GM23338 (cell line): ENCODE measurements at regions not wholly inside any gene's neighbourhood (a gene's known extent, or its start where the extent isn't known, plus 50 kb on each side); places are given as distances from the start of the nearest gene placed in this dataset.

Experiments used
- ATAC-seq: fragments of 200-7000 bp; cut with Tn5 transposase; 3 replicates; pipeline ENCODE4 v1.9.1; 2020
- DNase-seq: peaks from one replicate; pipeline ENCODE4 v3.0.0-alpha.2; 2015; ENCODE audit warnings: low spot score
- H2AFZ ChIP-seq: fragments of 200-600 bp; sonication (generic); 2 replicates; pipeline ENCODE4 v1.8.0; 2016; ENCODE audit warnings: antibody characterized with exemption, mild to moderate bottlenecking, moderate library complexity
- H3F3A ChIP-seq: fragments of 200-600 bp; sonication (generic); replicated peaks from 2 replicates; pipeline ENCODE4 v1.8.0; 2017; ENCODE audit warnings: antibody characterized with exemption, mixed run types, low read depth
- H3K27ac ChIP-seq: fragments of 200-600 bp; sonication (generic); 2 replicates; pipeline ENCODE4 v1.6.1; 2016; ENCODE audit warnings: low read depth
- H3K27me3 ChIP-seq: fragments of 200-600 bp; sonication (generic); 2 replicates; pipeline ENCODE4 v1.8.0; 2016; ENCODE audit warnings: mild to moderate bottlenecking, mixed run types, moderate library complexity; ENCODE audit not compliant: insufficient read depth
- H3K36me3 ChIP-seq: fragments of 200-600 bp; sonication (generic); 2 replicates; pipeline ENCODE4 v1.8.0; 2016; ENCODE audit warnings: mild to moderate bottlenecking; ENCODE audit not compliant: insufficient read depth
- H3K4me1 ChIP-seq: fragments of 200-600 bp; sonication (generic); 2 replicates; pipeline ENCODE4 v1.8.0; 2016; ENCODE audit warnings: mild to moderate bottlenecking, moderate library complexity; ENCODE audit not compliant: insufficient read depth
- H3K4me2 ChIP-seq: fragments of 200-600 bp; sonication (generic); 2 replicates; pipeline ENCODE4 v1.7.1; 2017; ENCODE audit warnings: mixed run types
- H3K4me3 ChIP-seq: fragments of 200-600 bp; sonication (generic); 2 replicates; pipeline ENCODE4 v1.6.1; 2016; ENCODE audit warnings: mixed run types
- H3K79me2 ChIP-seq: fragments of 200-600 bp; sonication (generic); replicated peaks from 2 replicates; pipeline ENCODE4 v1.8.0; 2017; ENCODE audit warnings: mild to moderate bottlenecking; ENCODE audit not compliant: insufficient read depth
- H3K9me2 ChIP-seq: fragments of 200-600 bp; sonication (generic); 2 replicates; pipeline ENCODE4 v1.8.0; 2017; ENCODE audit not compliant: insufficient read depth
- H4K20me1 ChIP-seq: fragments of 200-600 bp; sonication (generic); replicated peaks from 2 replicates; pipeline ENCODE4 v1.8.0; 2017; ENCODE audit warnings: mild to moderate bottlenecking; ENCODE audit not compliant: insufficient read depth
- H3K27ac Mint-ChIP-seq: 2 replicates; pipeline ENCODE4 v1.8.0; 2020; ENCODE audit warnings: inconsistent platforms, mild to moderate bottlenecking, moderate library complexity, mixed read lengths
- H3K27me3 Mint-ChIP-seq: 3 replicates; pipeline ENCODE4 v1.8.0; 2022; ENCODE audit warnings: low read depth, mild to moderate bottlenecking, moderate library complexity, mixed read lengths, inconsistent platforms; ENCODE audit not compliant: insufficient read depth, poor library complexity
- H3K36me3 Mint-ChIP-seq: 3 replicates; pipeline ENCODE4 v1.8.0; 2021; ENCODE audit warnings: low read depth, mild to moderate bottlenecking, inconsistent platforms, moderate library complexity, mixed read lengths
- H3K4me1 Mint-ChIP-seq: 3 replicates; pipeline ENCODE4 v1.8.0; 2020; ENCODE audit warnings: mild to moderate bottlenecking, inconsistent platforms, mixed read lengths
- H3K4me3 Mint-ChIP-seq: 3 replicates; pipeline ENCODE4 v1.8.0; 2021; ENCODE audit warnings: moderate library complexity, mild to moderate bottlenecking, inconsistent platforms, mixed read lengths
- H3K9me3 Mint-ChIP-seq: 3 replicates; pipeline ENCODE4 v1.8.0; 2020; ENCODE audit warnings: moderate library complexity, mild to moderate bottlenecking, inconsistent platforms, mixed read lengths
- EZH2 ChIP-seq: fragments of 200-600 bp; sonication (generic); IDR thresholded peaks from one replicate; pipeline ENCODE4 v1.8.0; 2017; ENCODE audit warnings: antibody characterized with exemption, mild to moderate bottlenecking, low read depth; ENCODE audit not compliant: unreplicated experiment
- EZH2phosphoT487 ChIP-seq: fragments of 200-600 bp; sonication (generic); IDR thresholded peaks from one replicate; pipeline ENCODE4 v1.8.1; 2018; ENCODE audit warnings: antibody characterized with exemption; ENCODE audit not compliant: unreplicated experiment
- JUNB ChIP-seq: IDR thresholded peaks from one replicate; pipeline ENCODE4 v1.6.1; 2016; ENCODE audit warnings: antibody characterized with exemption; ENCODE audit not compliant: unreplicated experiment
- NANOG ChIP-seq: IDR thresholded peaks from 2 replicates; pipeline ENCODE4 v1.6.1; 2016; ENCODE audit warnings: antibody characterized with exemption, borderline replicate concordance
- STAT1 ChIP-seq: IDR thresholded peaks from one replicate; pipeline ENCODE4 v1.6.1; 2016; ENCODE audit warnings: antibody characterized with exemption; ENCODE audit not compliant: unreplicated experiment
- ZNF114 ChIP-seq: fragments of 250-450 bp; sonication (Bioruptor Pico); IDR thresholded peaks from 2 replicates; pipeline ENCODE4 v1.5.0; 2020; ENCODE audit warnings: mild to moderate bottlenecking, moderate library complexity
- TF ChIP-seq, protein P1 (sequence below): IDR thresholded peaks from 2 replicates; pipeline ENCODE4 v1.6.1; 2016; ENCODE audit warnings: antibody characterized with exemption
- TF ChIP-seq, protein P2 (sequence below): IDR thresholded peaks from one replicate; pipeline ENCODE4 v1.6.1; 2018; ENCODE audit warnings: antibody characterized with exemption; ENCODE audit not compliant: unreplicated experiment
- TF ChIP-seq, protein P3 (sequence below): fragments of 250-450 bp; sonication (Bioruptor Pico); IDR thresholded peaks from 2 replicates; pipeline ENCODE4 v1.5.0; 2020; ENCODE audit warnings: mild to moderate bottlenecking, moderate library complexity

DNA sequence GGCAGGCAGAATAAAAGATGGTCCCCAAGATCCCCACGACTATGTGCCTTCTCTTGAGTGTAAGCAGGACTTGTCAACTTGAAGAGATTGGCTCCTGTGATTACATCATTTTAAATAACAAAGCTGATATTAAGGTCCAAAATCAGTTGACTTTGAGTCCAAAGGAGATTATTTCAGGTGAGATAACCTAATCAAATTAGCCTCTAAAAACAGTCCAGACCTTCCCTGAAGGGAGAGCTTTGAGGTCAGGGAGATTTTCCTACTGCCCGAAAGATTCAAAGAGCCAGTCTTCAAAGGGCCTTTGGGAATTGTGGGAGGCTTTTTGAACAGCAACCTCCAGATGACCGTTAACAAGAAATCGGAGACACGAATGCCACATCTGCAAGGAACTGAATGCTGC, 51.5 kb upstream of the NCAM2 start:
- Mint-ChIP-seq H3K4me3 (no peak overlapping the region), H3K27ac (no peak overlapping the region), H3K36me3 (no peaks in the 10 kb centered on the region), H3K4me1 (peaks cover 13% of the 10 kb centered on the region; the same call in 2 of the 3 replicates), H3K9me3 (no peaks in the 10 kb centered on the region), H3K27me3 (no peaks in the 10 kb centered on the region)
- Histone ChIP-seq H3K4me3 (no peak overlapping the region), H3K27ac (no peak overlapping the region), H3F3A (no peaks in the 10 kb centered on the region), H3K4me2 (no peak overlapping the region), H3K9me2 (no peaks in the 10 kb centered on the region), H3K27me3 (no peaks in the 10 kb centered on the region), H3K4me1 (peaks cover 26% of the 10 kb centered on the region; the same call in 1 of the 2 replicates), H3K36me3 (no peaks in the 10 kb centered on the region), H4K20me1 (no peaks in the 10 kb centered on the region), H3K79me2 (no peaks in the 10 kb centered on the region), H2AFZ (no peak overlapping the region; the same call in 1 of the 2 replicates)
- no peak for DNase-seq
- TF ChIP-seq, protein P1, sequence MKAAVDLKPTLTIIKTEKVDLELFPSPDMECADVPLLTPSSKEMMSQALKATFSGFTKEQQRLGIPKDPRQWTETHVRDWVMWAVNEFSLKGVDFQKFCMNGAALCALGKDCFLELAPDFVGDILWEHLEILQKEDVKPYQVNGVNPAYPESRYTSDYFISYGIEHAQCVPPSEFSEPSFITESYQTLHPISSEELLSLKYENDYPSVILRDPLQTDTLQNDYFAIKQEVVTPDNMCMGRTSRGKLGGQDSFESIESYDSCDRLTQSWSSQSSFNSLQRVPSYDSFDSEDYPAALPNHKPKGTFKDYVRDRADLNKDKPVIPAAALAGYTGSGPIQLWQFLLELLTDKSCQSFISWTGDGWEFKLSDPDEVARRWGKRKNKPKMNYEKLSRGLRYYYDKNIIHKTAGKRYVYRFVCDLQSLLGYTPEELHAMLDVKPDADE: no peak
- TF ChIP-seq, protein P2, sequence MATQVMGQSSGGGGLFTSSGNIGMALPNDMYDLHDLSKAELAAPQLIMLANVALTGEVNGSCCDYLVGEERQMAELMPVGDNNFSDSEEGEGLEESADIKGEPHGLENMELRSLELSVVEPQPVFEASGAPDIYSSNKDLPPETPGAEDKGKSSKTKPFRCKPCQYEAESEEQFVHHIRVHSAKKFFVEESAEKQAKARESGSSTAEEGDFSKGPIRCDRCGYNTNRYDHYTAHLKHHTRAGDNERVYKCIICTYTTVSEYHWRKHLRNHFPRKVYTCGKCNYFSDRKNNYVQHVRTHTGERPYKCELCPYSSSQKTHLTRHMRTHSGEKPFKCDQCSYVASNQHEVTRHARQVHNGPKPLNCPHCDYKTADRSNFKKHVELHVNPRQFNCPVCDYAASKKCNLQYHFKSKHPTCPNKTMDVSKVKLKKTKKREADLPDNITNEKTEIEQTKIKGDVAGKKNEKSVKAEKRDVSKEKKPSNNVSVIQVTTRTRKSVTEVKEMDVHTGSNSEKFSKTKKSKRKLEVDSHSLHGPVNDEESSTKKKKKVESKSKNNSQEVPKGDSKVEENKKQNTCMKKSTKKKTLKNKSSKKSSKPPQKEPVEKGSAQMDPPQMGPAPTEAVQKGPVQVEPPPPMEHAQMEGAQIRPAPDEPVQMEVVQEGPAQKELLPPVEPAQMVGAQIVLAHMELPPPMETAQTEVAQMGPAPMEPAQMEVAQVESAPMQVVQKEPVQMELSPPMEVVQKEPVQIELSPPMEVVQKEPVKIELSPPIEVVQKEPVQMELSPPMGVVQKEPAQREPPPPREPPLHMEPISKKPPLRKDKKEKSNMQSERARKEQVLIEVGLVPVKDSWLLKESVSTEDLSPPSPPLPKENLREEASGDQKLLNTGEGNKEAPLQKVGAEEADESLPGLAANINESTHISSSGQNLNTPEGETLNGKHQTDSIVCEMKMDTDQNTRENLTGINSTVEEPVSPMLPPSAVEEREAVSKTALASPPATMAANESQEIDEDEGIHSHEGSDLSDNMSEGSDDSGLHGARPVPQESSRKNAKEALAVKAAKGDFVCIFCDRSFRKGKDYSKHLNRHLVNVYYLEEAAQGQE: no peak
- no peak for TF ChIP-seq ZNF114 (CRISPR knock-in tag)
- no peak for TF ChIP-seq EZH2phosphoT487
- no peak for TF ChIP-seq STAT1
- TF ChIP-seq JUNB: no peak
- TF ChIP-seq, protein P3, sequence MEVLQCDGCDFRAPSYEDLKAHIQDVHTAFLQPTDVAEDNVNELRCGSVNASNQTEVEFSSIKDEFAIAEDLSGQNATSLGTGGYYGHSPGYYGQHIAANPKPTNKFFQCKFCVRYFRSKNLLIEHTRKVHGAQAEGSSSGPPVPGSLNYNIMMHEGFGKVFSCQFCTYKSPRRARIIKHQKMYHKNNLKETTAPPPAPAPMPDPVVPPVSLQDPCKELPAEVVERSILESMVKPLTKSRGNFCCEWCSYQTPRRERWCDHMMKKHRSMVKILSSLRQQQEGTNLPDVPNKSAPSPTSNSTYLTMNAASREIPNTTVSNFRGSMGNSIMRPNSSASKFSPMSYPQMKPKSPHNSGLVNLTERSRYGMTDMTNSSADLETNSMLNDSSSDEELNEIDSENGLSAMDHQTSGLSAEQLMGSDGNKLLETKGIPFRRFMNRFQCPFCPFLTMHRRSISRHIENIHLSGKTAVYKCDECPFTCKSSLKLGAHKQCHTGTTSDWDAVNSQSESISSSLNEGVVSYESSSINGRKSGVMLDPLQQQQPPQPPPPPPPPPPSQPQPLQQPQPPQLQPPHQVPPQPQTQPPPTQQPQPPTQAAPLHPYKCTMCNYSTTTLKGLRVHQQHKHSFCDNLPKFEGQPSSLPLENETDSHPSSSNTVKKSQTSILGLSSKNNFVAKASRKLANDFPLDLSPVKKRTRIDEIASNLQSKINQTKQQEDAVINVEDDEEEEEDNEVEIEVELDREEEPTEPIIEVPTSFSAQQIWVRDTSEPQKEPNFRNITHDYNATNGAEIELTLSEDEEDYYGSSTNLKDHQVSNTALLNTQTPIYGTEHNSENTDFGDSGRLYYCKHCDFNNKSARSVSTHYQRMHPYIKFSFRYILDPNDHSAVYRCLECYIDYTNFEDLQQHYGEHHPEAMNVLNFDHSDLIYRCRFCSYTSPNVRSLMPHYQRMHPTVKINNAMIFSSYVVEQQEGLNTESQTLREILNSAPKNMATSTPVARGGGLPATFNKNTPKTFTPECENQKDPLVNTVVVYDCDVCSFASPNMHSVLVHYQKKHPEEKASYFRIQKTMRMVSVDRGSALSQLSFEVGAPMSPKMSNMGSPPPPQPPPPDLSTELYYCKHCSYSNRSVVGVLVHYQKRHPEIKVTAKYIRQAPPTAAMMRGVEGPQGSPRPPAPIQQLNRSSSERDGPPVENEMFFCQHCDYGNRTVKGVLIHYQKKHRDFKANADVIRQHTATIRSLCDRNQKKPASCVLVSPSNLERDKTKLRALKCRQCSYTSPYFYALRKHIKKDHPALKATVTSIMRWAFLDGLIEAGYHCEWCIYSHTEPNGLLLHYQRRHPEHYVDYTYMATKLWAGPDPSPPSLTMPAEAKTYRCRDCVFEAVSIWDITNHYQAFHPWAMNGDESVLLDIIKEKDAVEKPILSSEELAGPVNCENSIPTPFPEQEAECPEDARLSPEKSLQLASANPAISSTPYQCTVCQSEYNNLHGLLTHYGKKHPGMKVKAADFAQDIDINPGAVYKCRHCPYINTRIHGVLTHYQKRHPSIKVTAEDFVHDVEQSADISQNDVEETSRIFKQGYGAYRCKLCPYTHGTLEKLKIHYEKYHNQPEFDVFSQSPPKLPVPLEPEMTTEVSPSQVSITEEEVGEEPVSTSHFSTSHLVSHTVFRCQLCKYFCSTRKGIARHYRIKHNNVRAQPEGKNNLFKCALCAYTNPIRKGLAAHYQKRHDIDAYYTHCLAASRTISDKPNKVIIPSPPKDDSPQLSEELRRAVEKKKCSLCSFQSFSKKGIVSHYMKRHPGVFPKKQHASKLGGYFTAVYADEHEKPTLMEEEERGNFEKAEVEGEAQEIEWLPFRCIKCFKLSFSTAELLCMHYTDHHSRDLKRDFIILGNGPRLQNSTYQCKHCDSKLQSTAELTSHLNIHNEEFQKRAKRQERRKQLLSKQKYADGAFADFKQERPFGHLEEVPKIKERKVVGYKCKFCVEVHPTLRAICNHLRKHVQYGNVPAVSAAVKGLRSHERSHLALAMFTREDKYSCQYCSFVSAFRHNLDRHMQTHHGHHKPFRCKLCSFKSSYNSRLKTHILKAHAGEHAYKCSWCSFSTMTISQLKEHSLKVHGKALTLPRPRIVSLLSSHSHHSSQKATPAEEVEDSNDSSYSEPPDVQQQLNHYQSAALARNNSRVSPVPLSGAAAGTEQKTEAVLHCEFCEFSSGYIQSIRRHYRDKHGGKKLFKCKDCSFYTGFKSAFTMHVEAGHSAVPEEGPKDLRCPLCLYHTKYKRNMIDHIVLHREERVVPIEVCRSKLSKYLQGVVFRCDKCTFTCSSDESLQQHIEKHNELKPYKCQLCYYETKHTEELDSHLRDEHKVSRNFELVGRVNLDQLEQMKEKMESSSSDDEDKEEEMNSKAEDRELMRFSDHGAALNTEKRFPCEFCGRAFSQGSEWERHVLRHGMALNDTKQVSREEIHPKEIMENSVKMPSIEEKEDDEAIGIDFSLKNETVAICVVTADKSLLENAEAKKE: no peak
- no peak for TF ChIP-seq NANOG
- no peak for TF ChIP-seq EZH2
- no peak for ATAC-seq
